ENCODE measurements at regions not wholly inside any gene's neighbourhood (a gene's known extent, or its start where the extent isn't known, plus 50 kb on each side); places are given as distances from the start of the nearest gene placed in this dataset.
"Not testable (repeated sequence)": the region's sequence is repeated elsewhere in the genome, so short reads cannot be mapped to it uniquely, and the experiment has no call there.

- no peak for DNase-seq (ENCODE audit: low spot score)
Observed at GRCh38 chr2:215862351-215862771, 151.0 kb downstream of the MREG start.

- DNase-seq (ENCODE audit: low spot score): no peak
Observed at GRCh38 chr2:215861607-215862350, 151.6 kb downstream of the MREG start.

- no peak for DNase-seq (ENCODE audit: low spot score)
Observed at GRCh38 chr2:215856080-215856479, 157.3 kb downstream of the MREG start.

- DNase-seq (ENCODE audit: low spot score): not testable (repeated sequence)
Observed at GRCh38 chr2:215855308-215855707, 158.0 kb downstream of the MREG start.

DNA sequence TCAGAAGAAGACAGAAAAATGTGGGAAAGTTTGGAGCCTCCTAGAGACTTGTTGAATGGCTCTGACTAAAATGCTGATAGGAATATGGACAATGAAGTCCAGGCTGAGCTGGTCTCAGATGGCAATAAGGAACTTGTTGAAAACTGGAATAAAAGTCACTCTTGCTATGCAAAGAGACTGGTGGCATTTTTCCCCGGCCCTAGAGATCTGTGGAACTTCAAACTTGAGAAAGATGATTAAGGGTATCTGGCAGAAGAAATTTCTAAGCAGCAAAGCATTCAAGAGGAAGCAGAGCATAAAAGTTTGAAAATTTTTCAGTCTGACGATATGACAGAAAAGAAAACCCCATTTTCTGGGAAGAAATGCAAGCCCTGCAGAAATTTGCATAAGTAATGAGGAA, 159.3 kb downstream of the MREG start:
- no peak for DNase-seq (ENCODE audit: low spot score)

GRCh38 chr2:215851696-215852095, 161.7 kb downstream of the MREG start:
- DNase-seq (ENCODE audit: low spot score): no peak

DNA sequence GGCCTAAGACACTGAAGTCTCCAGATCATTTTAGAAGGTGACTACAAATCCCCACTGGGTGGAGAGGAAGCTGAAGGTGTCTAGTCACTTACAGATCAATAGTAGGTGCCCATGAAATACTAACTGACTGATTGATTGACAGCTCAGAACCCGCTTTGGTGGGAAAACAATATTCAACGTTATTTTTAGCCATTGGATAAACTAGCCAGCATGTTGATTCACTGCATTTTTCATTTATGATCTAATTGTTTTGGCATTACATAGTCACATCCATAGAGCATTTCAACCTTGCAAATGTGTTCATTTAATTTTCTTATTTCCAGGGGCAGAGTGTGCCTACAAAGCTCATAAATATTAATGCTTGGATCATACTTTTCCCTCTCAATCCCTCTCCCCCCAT, 162.3 kb downstream of the MREG start:
- peak; percentile 43 for DNase-seq (ENCODE audit: low spot score)

DNA sequence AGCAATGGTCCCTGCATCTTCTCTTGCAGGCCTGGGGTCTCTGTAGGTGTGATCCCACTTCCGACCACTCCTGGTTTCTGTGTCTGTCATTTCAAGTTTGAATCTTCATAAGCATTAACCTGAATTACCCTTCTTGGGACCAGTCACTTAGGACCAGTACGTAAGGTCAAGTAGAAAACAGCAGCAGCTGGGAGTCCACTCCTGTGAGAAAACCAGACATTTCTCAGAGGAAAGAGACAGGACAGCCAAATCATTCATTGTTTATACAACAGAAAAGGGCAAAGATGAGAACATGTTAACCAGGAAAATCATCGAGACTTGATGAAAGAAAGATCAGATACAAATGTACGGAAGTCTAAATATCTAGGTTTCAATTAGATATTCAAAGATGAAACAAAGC, 163.0 kb downstream of the MREG start:
- DNase-seq (ENCODE audit: low spot score): no peak

- DNase-seq (ENCODE audit: low spot score): no peak
Observed at GRCh38 chr2:215849771-215850170, 163.6 kb downstream of the MREG start.

DNA sequence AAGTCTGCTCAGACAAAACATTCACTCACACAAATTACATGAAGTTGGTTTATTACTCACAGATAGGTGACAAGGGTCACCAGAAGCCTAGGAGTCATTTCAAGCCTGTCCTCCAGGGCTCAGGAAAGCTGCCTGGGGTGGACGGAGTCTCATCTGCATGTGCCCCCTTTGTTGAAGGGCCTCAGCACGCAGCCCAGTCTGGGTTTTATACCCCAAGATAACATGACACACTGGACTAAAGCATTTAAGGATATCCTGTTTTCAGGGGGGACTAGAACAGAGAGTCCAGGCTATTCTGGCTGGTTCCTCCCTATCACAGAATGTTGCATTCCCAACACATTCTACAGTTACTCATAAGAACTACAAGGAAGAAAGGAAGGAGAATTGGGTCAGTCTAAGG, 164.7 kb downstream of the MREG start:
- no peak for DNase-seq (ENCODE audit: low spot score)

- DNase-seq (ENCODE audit: low spot score): no peak
Observed at GRCh38 chr2:215848146-215848545, 165.2 kb downstream of the MREG start.

DNA sequence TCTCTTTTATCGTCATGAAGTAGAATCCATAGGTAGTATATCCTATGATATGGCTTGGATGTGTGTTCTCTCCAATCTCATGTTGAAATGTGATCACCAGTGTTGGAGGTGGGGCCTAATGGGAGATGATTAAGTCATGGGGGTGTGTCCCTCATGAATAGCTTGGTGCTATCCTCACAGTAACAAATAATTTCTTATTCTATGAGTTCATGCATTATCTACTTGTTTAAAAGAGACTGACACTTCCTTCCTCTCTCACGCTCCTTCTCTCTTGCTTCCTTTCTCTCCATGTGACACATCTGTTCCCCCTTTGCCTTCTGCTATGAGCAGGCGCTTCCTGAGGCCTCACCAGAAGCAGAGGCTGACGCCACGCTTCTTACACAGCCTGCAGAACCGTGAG, 165.6 kb downstream of the MREG start:
- no peak for DNase-seq (ENCODE audit: low spot score)

- DNase-seq (ENCODE audit: low spot score): no peak
Observed at GRCh38 chr2:215847056-215847455, 166.3 kb downstream of the MREG start.

GRCh38 chr2:215845839-215846586, 167.3 kb downstream of the MREG start:
- DNase-seq (ENCODE audit: low spot score): no peak

DNA sequence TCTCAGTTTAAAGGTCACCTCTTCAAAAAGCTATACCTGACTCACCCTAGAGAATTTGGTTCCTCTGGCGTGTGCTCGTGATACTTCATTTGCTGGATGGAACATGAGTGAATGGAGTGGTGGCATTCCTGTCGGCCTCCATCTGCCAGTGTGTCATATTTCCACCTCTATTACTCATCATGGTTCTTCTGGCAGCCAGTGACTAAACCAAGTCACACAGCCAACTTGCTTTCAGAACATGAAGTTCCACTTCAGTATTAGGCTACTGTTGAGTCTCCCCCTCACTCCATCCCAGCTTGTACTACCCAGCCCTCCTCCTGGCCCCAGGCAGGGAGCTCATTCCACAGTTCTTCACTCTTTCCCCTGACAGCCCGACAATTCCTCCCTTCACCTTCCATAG, 169.8 kb downstream of the MREG start:
- DNase-seq (ENCODE audit: low spot score): peak; percentile 66

GRCh38 chr2:215841175-215841816, 172.1 kb downstream of the MREG start:
- DNase-seq (ENCODE audit: low spot score): no peak

GRCh38 chr2:215839816-215840215, 173.5 kb downstream of the MREG start:
- DNase-seq (ENCODE audit: low spot score): no peak

DNA sequence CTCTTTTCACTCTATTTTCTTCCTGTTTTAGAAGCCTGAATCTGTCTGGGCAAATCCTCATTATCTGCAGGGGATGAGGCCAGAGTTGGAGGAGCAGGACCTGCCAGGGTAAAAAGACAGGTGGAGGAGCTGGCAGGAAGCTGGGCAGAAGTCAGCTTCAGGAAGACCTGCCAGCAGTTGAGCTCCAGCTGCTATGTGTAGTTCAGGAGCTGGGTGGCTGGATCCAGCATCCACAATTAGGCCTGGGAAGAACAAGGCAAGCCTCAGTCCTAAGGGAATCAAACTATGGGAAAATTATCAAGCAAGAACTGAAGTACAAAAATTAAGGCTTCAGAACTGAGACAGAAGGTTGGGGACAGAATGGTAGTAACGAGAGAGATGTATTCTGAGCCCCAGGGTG, 174.0 kb downstream of the MREG start:
- no peak for DNase-seq (ENCODE audit: low spot score)

- no peak for DNase-seq (ENCODE audit: low spot score)
Observed at GRCh38 chr2:215836881-215837280, 176.5 kb downstream of the MREG start.

- DNase-seq (ENCODE audit: low spot score): no peak
Observed at GRCh38 chr2:215835657-215836056, 177.7 kb downstream of the MREG start.

- no peak for DNase-seq (ENCODE audit: low spot score)
Observed at GRCh38 chr2:215835231-215835630, 178.1 kb downstream of the MREG start.

GRCh38 chr2:215833531-215834162, 179.7 kb downstream of the MREG start:
- DNase-seq (ENCODE audit: low spot score): no peak

DNA sequence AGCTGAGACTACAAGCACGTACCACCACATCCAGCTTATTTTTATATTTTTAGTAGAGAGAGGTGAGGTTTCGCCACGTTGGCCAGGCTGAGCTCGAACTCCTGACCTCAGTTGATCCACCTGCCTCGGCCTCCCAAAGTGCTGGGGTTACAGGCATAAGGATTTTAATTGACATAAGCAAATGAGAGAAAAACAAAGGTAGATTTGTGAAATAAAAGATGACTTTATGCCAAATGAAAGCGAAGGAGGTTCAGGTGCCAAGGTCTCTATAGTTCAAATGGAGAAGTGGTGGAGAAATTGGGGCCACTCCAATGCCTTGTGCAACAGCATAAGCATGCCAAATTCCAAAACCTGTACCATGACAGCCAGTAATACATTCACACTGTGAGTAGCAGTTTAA, 180.6 kb downstream of the MREG start:
- no peak for DNase-seq (ENCODE audit: low spot score)
